Activated CD8-positive, alpha-beta memory T cell treated with anti-CD3 and anti-CD28 coated beads for 36 hours (primary cell): ENCODE measurements at regions not wholly inside any gene's neighbourhood (a gene's known extent, or its start where the extent isn't known, plus 50 kb on each side); places are given as distances from the start of the nearest gene placed in this dataset.

Experiments
- CTCF ChIA-PET: fragments of 350-600 bp; sonication (Branson Sonifier 250); formaldehyde crosslinking; loops from one replicate; lab custom pipeline; 2021; ENCODE audit warnings: antibody characterized with exemption; lab: Charles Lee
- POLR2A ChIA-PET: fragments of 350-600 bp; sonication (Branson Sonifier 250); formaldehyde crosslinking; loops from one replicate; lab custom pipeline; 2021; ENCODE audit warnings: antibody characterized with exemption; lab: Charles Lee

DNA sequence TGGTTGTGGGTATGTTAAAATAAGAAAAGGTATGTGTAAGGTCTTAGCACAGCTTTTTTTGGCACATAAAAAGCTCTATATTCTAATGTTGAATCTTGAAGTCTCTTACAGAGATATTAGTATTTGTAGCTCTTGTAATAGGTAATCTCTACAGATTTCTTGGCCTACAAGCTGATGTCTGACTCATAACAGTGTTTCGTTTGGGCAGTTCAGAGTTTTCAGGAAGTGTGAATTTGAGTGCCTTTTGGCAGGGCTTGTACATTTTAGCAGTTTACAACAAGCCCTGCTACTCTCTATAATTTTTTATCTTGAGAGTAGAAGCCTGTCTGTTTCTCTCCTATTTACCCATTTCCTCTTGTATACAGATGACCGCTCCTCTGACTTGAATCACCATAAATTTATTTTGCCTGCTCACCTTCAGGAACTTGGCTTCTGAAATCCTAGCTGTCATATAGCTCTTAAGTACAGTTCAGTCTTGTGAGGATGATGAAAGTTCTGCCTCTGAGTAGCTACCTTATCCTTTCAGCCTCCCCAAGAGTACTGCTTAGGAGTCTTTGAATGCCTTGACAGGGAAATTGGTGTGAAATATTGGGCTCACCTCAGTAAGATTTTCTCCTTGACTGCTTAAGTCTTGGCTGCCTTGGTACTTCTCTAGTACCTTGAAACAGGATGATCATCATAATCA is 419.9 kb upstream of the RARB start:
- POLR2A ChIA-PET, result no interaction called here
- CTCF ChIA-PET, result no interaction called here

DNA sequence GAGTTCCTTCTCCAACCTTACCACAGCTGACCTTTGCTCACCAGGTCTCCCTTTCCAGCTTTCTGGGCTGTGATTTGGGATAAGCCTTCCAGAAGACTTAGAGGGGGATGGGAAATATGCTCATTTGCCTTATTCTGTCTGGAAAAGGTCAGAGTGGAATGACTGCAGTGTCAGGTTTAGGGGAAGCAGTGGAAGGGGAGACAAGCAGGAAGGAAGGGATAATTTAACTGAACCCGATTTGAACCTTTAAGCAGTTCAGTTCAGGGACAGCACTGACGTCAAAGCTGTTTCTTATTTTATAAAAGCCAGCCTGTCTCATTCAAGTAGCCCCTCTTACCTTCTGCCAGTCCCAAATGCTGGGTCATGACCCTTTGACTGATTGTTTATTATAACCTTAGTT is 418.4 kb upstream of the RARB start:
- CTCF ChIA-PET, result no interaction called here
- POLR2A ChIA-PET, result no interaction called here

DNA sequence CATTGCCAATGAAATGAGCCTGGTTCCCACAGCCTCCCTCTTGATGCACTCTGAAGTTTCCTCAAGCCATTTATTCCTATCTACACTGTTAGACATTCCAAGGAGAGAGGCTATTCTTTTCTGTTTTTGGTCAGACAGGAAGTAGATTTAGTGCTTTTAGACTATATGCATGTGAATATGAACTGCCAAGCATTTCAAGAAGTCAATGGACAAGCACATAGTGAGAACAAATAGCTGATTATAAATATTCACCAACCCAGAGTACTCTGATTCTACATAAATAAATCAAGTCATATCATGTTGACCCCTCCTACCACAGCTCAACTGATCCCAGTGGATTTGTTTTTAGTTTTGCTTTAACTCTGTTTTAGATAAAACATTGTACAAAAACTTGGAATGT is 412.5 kb upstream of the RARB start:
- ChIA-PET POLR2A (no interaction called here), CTCF (interaction anchor here (0.5 kb wide), 1 partner anchor 130 kb away, joined by 3 read pairs; no protein-coding TSS in a partner anchor)

DNA sequence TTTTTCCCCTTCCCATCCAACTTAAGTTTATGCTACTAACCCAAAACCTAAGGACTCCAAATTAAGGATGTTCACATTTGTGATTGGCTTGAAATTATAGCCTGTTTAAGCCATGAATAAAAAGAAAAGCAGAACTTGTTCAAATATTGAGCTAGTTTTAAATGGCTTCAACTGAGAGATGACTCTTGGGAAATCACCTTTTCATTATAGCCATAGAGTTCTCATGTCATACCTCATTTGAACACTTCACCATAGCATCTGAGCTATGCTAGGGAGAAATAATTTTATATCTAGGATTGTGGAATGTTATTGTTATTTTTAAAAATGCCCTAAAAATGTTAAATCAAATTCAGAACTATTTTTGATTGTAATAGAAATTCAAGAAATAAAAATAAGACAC is 409.2 kb upstream of the RARB start:
- CTCF ChIA-PET, result no interaction called here
- POLR2A ChIA-PET, result no interaction called here

GRCh38 chr3:25019506-25019905 is 408.6 kb upstream of the RARB start:
- ChIA-PET CTCF (no interaction called here), POLR2A (no interaction called here)

GRCh38 chr3:25021816-25022215 is 406.2 kb upstream of the RARB start:
- CTCF ChIA-PET, result no interaction called here
- POLR2A ChIA-PET, result no interaction called here

DNA sequence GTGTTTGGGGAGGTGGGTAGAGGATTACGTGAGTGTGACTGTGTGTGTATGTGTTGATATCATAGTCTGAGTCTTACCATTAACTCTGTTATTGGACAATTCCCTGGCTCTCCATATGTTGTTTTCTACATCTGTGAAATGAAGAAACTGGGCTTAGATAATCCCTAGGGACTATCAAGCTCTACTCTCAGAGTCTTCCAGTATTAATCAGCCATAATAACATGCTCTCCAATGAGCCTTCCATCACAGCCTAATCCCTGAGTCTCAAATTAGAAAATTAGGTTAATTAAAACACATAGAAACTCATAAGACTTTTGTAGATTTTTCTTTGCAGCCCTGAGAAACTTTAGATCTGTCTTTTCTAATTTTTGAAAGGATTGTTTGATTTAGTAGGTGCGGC is 404.2 kb upstream of the RARB start:
- ChIA-PET CTCF (no interaction called here), POLR2A (no interaction called here)

DNA sequence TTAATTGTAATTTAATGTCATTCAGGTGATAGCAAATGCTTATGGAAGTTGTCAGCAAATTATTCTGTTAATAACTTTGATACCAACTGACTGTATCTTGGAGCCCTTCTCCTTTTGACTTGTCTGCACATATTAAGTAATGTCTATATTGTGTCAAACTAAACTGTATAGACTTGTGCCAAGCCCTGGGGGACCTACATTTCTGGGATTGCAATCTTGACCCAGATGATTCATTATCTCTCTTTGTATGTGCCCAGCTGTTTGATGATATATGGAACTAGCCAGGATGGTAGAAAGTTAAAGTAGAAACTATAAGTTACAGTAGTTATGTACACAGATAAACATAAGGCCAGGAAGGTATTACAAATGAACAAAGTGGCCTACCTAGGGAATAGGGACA is 402.8 kb upstream of the RARB start:
- CTCF ChIA-PET, result no interaction called here
- POLR2A ChIA-PET, result no interaction called here

GRCh38 chr3:25027650-25028049 is 400.4 kb upstream of the RARB start:
- POLR2A ChIA-PET, result no interaction called here
- CTCF ChIA-PET, result no interaction called here

DNA sequence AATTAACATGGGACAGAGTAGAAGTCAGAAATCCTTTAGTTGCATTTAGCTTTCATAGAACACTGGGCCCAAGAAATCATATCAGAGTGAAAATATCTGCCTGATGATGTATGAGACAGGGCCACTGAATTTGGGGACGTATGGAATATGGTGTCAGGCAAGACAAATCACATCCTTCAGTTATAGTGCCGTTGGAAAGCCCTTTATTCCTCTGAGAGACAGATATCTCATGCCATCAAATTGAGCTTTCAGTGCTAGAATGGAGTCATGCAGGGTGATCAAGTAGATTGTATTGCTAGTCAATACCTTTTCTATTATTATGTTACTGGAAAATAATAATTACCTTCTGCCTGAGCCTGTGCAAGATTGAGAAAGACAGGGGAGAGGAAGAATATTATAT is 398.2 kb upstream of the RARB start:
- CTCF ChIA-PET, result no interaction called here
- POLR2A ChIA-PET, result no interaction called here

GRCh38 chr3:25032344-25032743 is 395.7 kb upstream of the RARB start:
- ChIA-PET CTCF (no interaction called here), POLR2A (no interaction called here)

GRCh38 chr3:25033407-25034029 is 394.5 kb upstream of the RARB start:
- POLR2A ChIA-PET, result no interaction called here
- CTCF ChIA-PET, result interaction anchor here (0.8 kb wide), 1 partner anchor 17 kb away, joined by 3 read pairs; no protein-coding TSS in a partner anchor

- POLR2A ChIA-PET, result no interaction called here
- CTCF ChIA-PET, result no interaction called here
Observed at GRCh38 chr3:25035526-25035925, 392.5 kb upstream of the RARB start.

DNA sequence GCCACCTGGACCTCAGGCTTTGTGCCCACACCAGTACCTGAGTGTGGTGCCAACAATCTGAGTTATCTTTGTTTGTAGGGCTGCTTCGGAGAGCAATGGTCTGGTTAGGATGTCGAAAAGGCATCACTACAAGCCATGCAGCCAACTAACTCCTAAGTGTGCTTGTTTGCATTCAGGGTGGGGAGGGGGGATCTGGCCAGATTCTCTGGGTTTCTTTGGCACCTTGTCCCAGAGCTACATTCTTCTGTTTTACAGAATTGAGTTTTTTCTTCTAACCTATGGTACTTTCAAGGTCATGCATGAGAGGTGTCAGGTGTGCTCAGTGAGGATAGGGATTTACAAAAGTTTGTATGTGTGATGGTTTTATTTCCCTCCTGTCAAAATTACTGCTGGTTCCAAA is 391.4 kb upstream of the RARB start:
- CTCF ChIA-PET, result no interaction called here
- POLR2A ChIA-PET, result no interaction called here

- ChIA-PET POLR2A (no interaction called here), CTCF (no interaction called here)
Observed at GRCh38 chr3:25037049-25037547, 391.0 kb upstream of the RARB start.

DNA sequence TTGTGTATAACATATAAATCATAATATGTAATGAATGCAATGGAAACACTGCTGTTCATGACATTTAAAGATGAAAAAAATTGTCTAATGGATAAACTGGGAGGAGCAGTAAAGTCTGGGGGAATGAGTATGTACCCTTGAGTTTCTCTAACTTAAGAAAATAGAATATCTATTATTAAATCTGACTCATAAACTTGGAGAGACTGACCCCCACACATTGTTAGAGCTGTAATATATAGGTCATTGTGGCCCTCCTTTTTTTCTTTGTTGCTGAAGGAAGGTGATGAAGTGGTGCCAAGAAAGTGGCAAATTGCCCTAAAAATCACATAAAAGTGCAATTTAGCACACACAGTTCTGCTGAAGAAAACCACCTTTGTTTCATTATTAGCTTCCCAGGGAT is 389.8 kb upstream of the RARB start:
- ChIA-PET POLR2A (no interaction called here), CTCF (no interaction called here)

DNA sequence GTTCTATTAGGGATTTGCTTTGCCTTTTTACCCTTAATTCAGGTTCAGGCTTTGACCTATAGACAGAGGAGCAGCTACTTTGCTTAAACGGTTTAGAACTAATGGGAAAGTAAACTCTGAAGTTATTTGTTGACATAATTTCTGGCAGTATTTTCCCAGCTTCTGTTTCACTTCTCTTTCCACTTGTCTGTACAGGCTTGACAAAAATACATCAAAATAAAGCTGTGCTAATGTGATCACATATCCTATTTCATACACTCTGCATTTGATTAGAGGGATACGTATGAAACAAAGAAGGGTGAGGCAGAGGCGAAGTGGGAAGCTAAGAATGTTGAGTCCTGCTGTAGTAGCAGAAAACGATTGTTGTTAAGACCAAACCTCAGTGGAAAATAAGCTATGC is 389.1 kb upstream of the RARB start:
- ChIA-PET CTCF (no interaction called here), POLR2A (no interaction called here)

GRCh38 chr3:25040748-25041147 is 387.3 kb upstream of the RARB start:
- POLR2A ChIA-PET, result no interaction called here
- CTCF ChIA-PET, result no interaction called here

GRCh38 chr3:25041871-25042584 is 386.0 kb upstream of the RARB start:
- CTCF ChIA-PET, result no interaction called here

GRCh38 chr3:25043177-25043576 is 384.9 kb upstream of the RARB start:
- ChIA-PET CTCF (no interaction called here), POLR2A (no interaction called here)

More at GRCh38 chr3:25041871-25042584, 386.0 kb upstream of the RARB start:
- POLR2A ChIA-PET, result no interaction called here

DNA sequence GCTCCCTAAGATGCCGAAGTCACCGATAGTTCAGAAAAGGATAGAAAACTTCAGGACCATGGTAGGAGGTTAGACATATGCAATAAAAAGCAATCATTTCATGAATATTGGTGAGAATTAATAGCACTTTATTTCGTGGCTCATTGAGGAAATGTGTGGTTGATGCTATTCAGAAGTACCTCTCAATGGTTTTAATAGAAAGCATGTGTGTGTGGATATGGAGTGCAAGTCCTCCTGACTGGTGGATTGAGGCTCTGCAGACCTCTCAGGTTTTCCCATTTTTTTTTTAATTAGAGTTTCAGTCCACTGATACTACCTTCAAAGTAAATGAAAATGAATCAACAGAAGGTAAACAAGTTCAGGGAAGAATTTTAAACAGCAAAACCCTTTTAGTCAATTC is 384.3 kb upstream of the RARB start:
- POLR2A ChIA-PET, result no interaction called here
- CTCF ChIA-PET, result no interaction called here
